Hepatocyte (in vitro differentiated cells): ENCODE measurements at regions not wholly inside any gene's neighbourhood (a gene's known extent, or its start where the extent isn't known, plus 50 kb on each side); places are given as distances from the start of the nearest gene placed in this dataset.
"Not testable (repeated sequence)": the region's sequence is repeated elsewhere in the genome, so short reads cannot be mapped to it uniquely, and the experiment has no call there.

Experiments
- DNase-seq: peaks from one replicate; pipeline ENCODE4 v3.0.0-alpha.2; 2016; ENCODE audit warnings: low spot score
- H2AFZ ChIP-seq: fragments of 200-600 bp; sonication (generic); 2 replicates; pipeline ENCODE4 v1.6.0; 2016; ENCODE audit warnings: antibody characterized with exemption, mild to moderate bottlenecking
- H3K27ac ChIP-seq: fragments of 200-600 bp; sonication (generic); 2 replicates; pipeline ENCODE4 v1.5.1; 2016; ENCODE audit warnings: mild to moderate bottlenecking
- H3K27me3 ChIP-seq: fragments of 200-600 bp; sonication (generic); 2 replicates; pipeline ENCODE4 v1.6.1; 2016
- H3K36me3 ChIP-seq: fragments of 200-600 bp; sonication (generic); replicated peaks from 2 replicates; pipeline ENCODE4 v1.5.1; 2016; ENCODE audit warnings: low read depth; ENCODE audit not compliant: insufficient read depth
- H3K4me1 ChIP-seq: fragments of 200-600 bp; sonication (generic); 2 replicates; pipeline ENCODE4 v1.5.1; 2016; ENCODE audit warnings: mild to moderate bottlenecking, moderate library complexity; ENCODE audit not compliant: insufficient read depth
- H3K4me2 ChIP-seq: fragments of 200-600 bp; sonication (generic); 2 replicates; pipeline ENCODE4 v1.6.0; 2016
- H3K4me3 ChIP-seq: fragments of 200-600 bp; sonication (generic); 2 replicates; pipeline ENCODE4 v1.5.1; 2016; ENCODE audit warnings: mild to moderate bottlenecking
- H3K79me2 ChIP-seq: fragments of 200-600 bp; sonication (generic); 2 replicates; pipeline ENCODE4 v1.6.0; 2017; ENCODE audit warnings: mild to moderate bottlenecking
- H3K9me2 ChIP-seq: fragments of 200-600 bp; sonication (generic); replicated peaks from 2 replicates; pipeline ENCODE4 v1.6.0; 2017; ENCODE audit warnings: mild to moderate bottlenecking; ENCODE audit not compliant: insufficient read depth
- H3K9me3 ChIP-seq: fragments of 200-600 bp; sonication (generic); 2 replicates; pipeline ENCODE4 v1.5.1; 2016; ENCODE audit warnings: low read depth, mild to moderate bottlenecking
- H4K20me1 ChIP-seq: fragments of 200-600 bp; sonication (generic); 2 replicates; pipeline ENCODE4 v1.6.0; 2016; ENCODE audit warnings: mild to moderate bottlenecking; ENCODE audit not compliant: insufficient read depth, poor library complexity, severe bottlenecking
- CTCF ChIP-seq: fragments of 200-600 bp; sonication (generic); IDR thresholded peaks from 2 replicates; pipeline ENCODE4 v1.5.1; 2016; ENCODE audit warnings: antibody characterized with exemption, mild to moderate bottlenecking; ENCODE audit not compliant: poor library complexity
- EZH2 ChIP-seq: fragments of 200-600 bp; sonication (generic); IDR thresholded peaks from 2 replicates; pipeline ENCODE4 v1.6.1; 2016; ENCODE audit warnings: antibody characterized with exemption, mild to moderate bottlenecking, borderline replicate concordance
- EZH2phosphoT487 ChIP-seq: fragments of 200-600 bp; sonication (generic); IDR thresholded peaks from one replicate; pipeline ENCODE4 v1.6.1; 2018; ENCODE audit warnings: antibody characterized with exemption, mild to moderate bottlenecking, low read depth, moderate library complexity; ENCODE audit not compliant: unreplicated experiment, severe bottlenecking
- WGBS: methylation state at CpG from one replicate; pipeline ENCODE4 v1.1.6; 2016; ENCODE audit warnings: low lambda C conversion rate; ENCODE audit errors: missing lambda C conversion rate; 5-methylcytosine and 5-hydroxymethylcytosine counted together

- H3K9me3 ChIP-seq, result peaks cover 8% of the 10 kb centered on the region
- no peak for DNase-seq
- H3K36me3 ChIP-seq, result no peaks in the 10 kb centered on the region
- H3K27ac ChIP-seq, result no peak overlapping the region
- no peak overlapping the region for H2AFZ ChIP-seq
- no peaks in the 10 kb centered on the region for H3K27me3 ChIP-seq
- no peak for TF ChIP-seq CTCF
- TF ChIP-seq EZH2phosphoT487, result no peak
- TF ChIP-seq EZH2, result no peak
- WGBS, result 98% methylated on average over 4 of the region's 4 CpGs
- H3K4me2 ChIP-seq, result no peak overlapping the region
- H3K79me2 ChIP-seq, result no peaks in the 10 kb centered on the region
- H3K4me1 ChIP-seq, result no peaks in the 10 kb centered on the region
- no peaks in the 10 kb centered on the region for H3K9me2 ChIP-seq
- H3K4me3 ChIP-seq, result no peak overlapping the region
- H4K20me1 ChIP-seq, result no peaks in the 10 kb centered on the region
These were observed 163.7 kb downstream of the CYB561 start for GRCh38 chr17:63282455-63282854.

- no peak overlapping the region for H3K27ac ChIP-seq
- DNase-seq, result no peak
- no peaks in the 10 kb centered on the region for H4K20me1 ChIP-seq
- H3K9me3 ChIP-seq, result peaks cover 8% of the 10 kb centered on the region
- TF ChIP-seq EZH2, result no peak
- no peak for TF ChIP-seq EZH2phosphoT487
- TF ChIP-seq CTCF, result no peak
- no peaks in the 10 kb centered on the region for H3K4me1 ChIP-seq
- H3K9me2 ChIP-seq, result no peaks in the 10 kb centered on the region
- no peaks in the 10 kb centered on the region for H3K79me2 ChIP-seq
- no peaks in the 10 kb centered on the region for H3K27me3 ChIP-seq
- H3K4me3 ChIP-seq, result no peak overlapping the region
- H3K36me3 ChIP-seq, result no peaks in the 10 kb centered on the region
- over 99% methylated on average over 4 of the region's 4 CpGs for WGBS
- no peak overlapping the region for H3K4me2 ChIP-seq
- no peak overlapping the region for H2AFZ ChIP-seq
These were observed 160.6 kb downstream of the CYB561 start for GRCh38 chr17:63285551-63285950.

DNA sequence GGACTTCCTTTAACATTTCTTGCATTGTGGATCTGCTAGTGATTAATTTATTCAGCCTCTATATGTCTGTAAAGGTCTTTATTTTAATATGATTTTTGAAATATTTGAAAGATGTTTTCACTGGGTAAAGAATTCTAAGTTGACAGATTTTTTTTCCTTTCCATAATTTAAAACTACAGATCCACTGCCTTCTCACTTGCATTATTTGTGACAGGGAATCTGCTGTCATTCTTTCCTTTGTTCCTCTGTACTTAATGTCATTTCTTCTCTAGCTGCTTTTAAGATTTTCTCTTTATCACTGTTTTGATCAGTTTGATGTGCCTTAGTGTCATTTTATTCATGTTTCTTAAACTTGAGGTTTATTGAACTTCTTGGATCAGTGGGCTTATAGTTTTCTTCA lies 159.9 kb downstream of the CYB561 start:
- H3K27me3 ChIP-seq, result no peaks in the 10 kb centered on the region
- no peak for TF ChIP-seq EZH2phosphoT487
- TF ChIP-seq CTCF, result no peak
- TF ChIP-seq EZH2, result no peak
- no peak overlapping the region for H3K4me2 ChIP-seq
- no peak overlapping the region for H3K4me3 ChIP-seq
- H3K36me3 ChIP-seq, result no peaks in the 10 kb centered on the region
- no peak overlapping the region for H2AFZ ChIP-seq
- peaks cover 8% of the 10 kb centered on the region for H3K9me3 ChIP-seq
- H4K20me1 ChIP-seq, result no peaks in the 10 kb centered on the region
- H3K4me1 ChIP-seq, result no peaks in the 10 kb centered on the region
- no peak for DNase-seq
- no peak overlapping the region for H3K27ac ChIP-seq
- no peaks in the 10 kb centered on the region for H3K9me2 ChIP-seq
- no peaks in the 10 kb centered on the region for H3K79me2 ChIP-seq

- H2AFZ ChIP-seq, H3K9me2 ChIP-seq, H3K36me3 ChIP-seq, H3K4me1 ChIP-seq, DNase-seq, H3K27ac ChIP-seq, H3K4me2 ChIP-seq, H3K4me3 ChIP-seq, H3K27me3 ChIP-seq, H3K79me2 ChIP-seq, H4K20me1 ChIP-seq, H3K9me3 ChIP-seq: not testable (repeated sequence)
- 96% methylated on average over 4 of the region's 4 CpGs for WGBS
These were observed 159.1 kb downstream of the CYB561 start for GRCh38 chr17:63287006-63287405.
